T-helper 2 cell treated with Interferon-gamma antibody and Interleukin-4, amounts not matched to agents 5 μg/mL and 100 μg/mL, for 36 hours (primary cell): ENCODE measurements at regions not wholly inside any gene's neighbourhood (a gene's known extent, or its start where the extent isn't known, plus 50 kb on each side); places are given as distances from the start of the nearest gene placed in this dataset.

ENCODE experiments used
- DNase-seq: peaks from one replicate; pipeline ENCODE4 v3.0.0; 2021; ENCODE audit warnings: low spot score
- H3K27ac Mint-ChIP-seq: one replicate; pipeline ENCODE4 v1.8.0; 2021; ENCODE audit warnings: mild to moderate bottlenecking, mixed read lengths
- H3K27me3 Mint-ChIP-seq: one replicate; pipeline ENCODE4 v1.8.0; 2021; ENCODE audit warnings: low read depth, mixed read lengths
- H3K36me3 Mint-ChIP-seq: one replicate; pipeline ENCODE4 v1.8.0; 2021; ENCODE audit warnings: low read depth, mixed read lengths
- H3K4me1 Mint-ChIP-seq: one replicate; pipeline ENCODE4 v1.8.0; 2021; ENCODE audit warnings: low read depth, mixed read lengths
- H3K4me3 Mint-ChIP-seq: one replicate; pipeline ENCODE4 v1.8.0; 2022; ENCODE audit warnings: mild to moderate bottlenecking, moderate library complexity, mixed read lengths
- H3K9me3 Mint-ChIP-seq: one replicate; pipeline ENCODE4 v1.8.0; 2021; ENCODE audit warnings: mixed read lengths

GRCh38 chr15:63434576-63435186 is 53.0 kb upstream of the CA12 start:
- no peak for DNase-seq
- no peak overlapping the region for H3K27ac Mint-ChIP-seq
- H3K4me3 Mint-ChIP-seq = no peak overlapping the region
- H3K27me3 Mint-ChIP-seq = no peaks in the 10 kb centered on the region
- peaks cover 19% of the 10 kb centered on the region for H3K4me1 Mint-ChIP-seq
- H3K9me3 Mint-ChIP-seq = no peaks in the 10 kb centered on the region
- H3K36me3 Mint-ChIP-seq = no peaks in the 10 kb centered on the region

DNA sequence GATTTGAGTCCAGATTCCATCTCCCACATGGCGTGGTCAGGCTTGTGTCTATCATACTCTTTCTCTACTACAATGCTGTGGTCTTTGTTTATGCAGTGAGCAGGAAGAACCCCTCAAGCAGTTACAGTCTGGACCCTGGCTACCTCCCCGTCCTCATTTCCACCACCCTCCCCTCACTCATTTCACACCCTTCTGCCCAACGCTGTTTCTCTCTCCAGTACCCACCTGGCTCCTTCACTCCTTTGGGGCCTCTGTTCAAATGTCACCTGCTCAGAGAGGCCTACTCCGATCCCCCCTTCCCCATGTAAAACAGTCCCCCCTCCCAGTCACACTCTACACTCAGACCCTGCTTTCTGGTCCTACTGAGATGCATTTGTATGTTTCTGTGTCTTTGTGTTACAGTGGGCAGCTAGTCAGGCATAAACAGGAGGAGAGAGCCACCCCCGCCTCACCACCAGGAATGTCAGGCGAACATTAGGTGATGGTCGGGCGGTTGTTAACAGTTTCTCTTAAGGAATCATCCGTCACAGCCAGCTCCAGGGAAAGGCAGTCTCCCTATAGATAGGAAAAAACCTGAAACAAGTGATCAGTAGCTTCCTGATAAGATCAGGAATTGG is 53.7 kb upstream of the CA12 start:
- no peak for DNase-seq
- H3K27me3 Mint-ChIP-seq = no peaks in the 10 kb centered on the region
- H3K36me3 Mint-ChIP-seq = no peaks in the 10 kb centered on the region
- no peaks in the 10 kb centered on the region for H3K9me3 Mint-ChIP-seq
- no peak overlapping the region for H3K4me3 Mint-ChIP-seq
- H3K27ac Mint-ChIP-seq = no peak overlapping the region
- peaks cover 25% of the 10 kb centered on the region for H3K4me1 Mint-ChIP-seq

GRCh38 chr15:63436341-63436740 is 54.7 kb upstream of the CA12 start:
- DNase-seq = no peak
- peaks cover 35% of the 10 kb centered on the region for H3K4me1 Mint-ChIP-seq
- H3K36me3 Mint-ChIP-seq = no peaks in the 10 kb centered on the region
- no peaks in the 10 kb centered on the region for H3K9me3 Mint-ChIP-seq
- H3K4me3 Mint-ChIP-seq = peak overlapping the region; percentile 67
- H3K27me3 Mint-ChIP-seq = no peaks in the 10 kb centered on the region
- H3K27ac Mint-ChIP-seq = peak overlapping the region; percentile 78

- Mint-ChIP-seq H3K4me3 (peak overlapping the region; percentile 67), H3K9me3 (no peaks in the 10 kb centered on the region), H3K27ac (peak overlapping the region; percentile 78), H3K27me3 (no peaks in the 10 kb centered on the region), H3K36me3 (no peaks in the 10 kb centered on the region), H3K4me1 (peaks cover 37% of the 10 kb centered on the region)
- DNase-seq = peak; percentile 52
These were observed 55.3 kb upstream of the CA12 start for GRCh38 chr15:63436872-63437375.

DNA sequence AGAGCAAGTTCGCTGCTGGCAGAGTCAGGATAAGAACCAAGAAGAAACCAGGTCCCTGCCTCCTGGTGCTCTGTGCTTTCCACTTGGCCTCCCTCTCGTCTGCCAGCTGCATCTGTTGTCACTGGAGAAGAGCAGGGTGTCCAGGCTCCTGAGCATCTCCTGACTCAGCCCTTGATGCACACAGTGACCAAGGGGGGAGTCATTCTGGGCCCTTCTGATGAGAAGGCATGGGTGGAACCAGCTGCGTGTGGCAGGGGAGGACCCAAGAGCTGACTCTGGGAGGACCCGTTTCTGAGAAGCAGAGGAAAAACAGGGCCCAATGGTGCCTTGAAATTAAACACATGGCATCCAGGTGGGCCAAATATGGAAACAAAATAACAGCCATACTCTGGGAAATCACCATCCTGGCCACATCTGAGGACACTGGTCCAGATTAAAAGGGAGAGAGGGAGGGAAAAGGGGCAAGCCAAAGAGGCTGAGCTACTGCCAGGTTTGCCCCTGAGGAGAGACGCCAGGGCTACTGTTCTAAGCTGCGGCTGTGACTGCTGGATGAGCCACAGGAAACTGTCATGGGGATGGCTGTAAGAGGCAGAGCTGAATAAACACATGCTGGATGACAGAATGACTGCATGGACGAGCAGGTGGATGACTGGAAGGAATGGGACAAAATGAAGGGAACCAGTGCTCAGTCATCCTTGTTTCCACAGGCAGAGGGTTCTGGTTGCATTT is 58.1 kb upstream of the CA12 start:
- peaks cover 37% of the 10 kb centered on the region for H3K4me1 Mint-ChIP-seq
- H3K27me3 Mint-ChIP-seq = peaks cover 9% of the 10 kb centered on the region
- H3K4me3 Mint-ChIP-seq = no peak overlapping the region
- no peaks in the 10 kb centered on the region for H3K36me3 Mint-ChIP-seq
- no peaks in the 10 kb centered on the region for H3K9me3 Mint-ChIP-seq
- DNase-seq = no peak
- no peak overlapping the region for H3K27ac Mint-ChIP-seq

DNA sequence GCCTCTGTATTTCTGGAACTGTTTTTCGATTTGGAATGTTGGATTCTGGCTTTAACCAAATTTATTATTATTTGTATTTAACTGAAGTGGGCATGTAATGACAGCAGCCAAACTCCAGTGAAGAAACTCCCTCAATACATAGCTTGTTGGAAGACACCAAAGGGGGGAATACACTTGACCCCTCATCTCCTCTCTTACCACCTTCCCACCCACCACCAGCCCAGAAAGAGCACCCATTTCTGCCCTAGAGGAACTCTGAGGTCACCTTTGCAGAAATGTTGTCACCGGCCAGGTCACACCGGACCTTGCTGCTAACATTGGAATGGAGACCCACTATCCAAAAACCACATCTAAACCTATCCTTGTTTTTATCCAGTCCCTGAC is 58.6 kb upstream of the CA12 start:
- Mint-ChIP-seq H3K4me3 (peak overlapping the region; percentile 58), H3K27me3 (peaks cover 9% of the 10 kb centered on the region), H3K9me3 (no peaks in the 10 kb centered on the region), H3K36me3 (no peaks in the 10 kb centered on the region), H3K27ac (no peak overlapping the region), H3K4me1 (peaks cover 37% of the 10 kb centered on the region)
- DNase-seq = no peak

DNA sequence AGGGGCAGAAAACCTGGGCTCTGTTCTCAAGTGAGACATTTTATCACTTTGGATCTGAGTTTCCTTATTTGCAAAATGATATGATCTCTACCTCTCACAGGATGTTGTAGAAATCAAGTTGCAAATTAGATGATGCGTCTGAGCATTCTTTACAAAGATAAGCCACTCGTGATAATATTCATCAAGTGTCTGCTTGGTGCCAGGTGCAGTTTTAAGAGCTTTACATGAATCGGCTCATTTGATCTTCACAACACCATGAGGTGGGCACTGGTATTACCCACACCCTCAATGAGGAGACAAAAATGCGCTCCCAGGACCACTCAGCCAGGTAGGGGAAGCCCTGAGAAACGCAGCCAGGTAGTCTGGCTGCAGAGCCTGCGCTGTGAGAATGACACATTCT is 59.1 kb upstream of the CA12 start:
- Mint-ChIP-seq H3K4me1 (peaks cover 36% of the 10 kb centered on the region), H3K27ac (no peak overlapping the region), H3K36me3 (no peaks in the 10 kb centered on the region), H3K27me3 (peaks cover 9% of the 10 kb centered on the region), H3K4me3 (peak overlapping the region; percentile 58), H3K9me3 (no peaks in the 10 kb centered on the region)
- DNase-seq = no peak

DNA sequence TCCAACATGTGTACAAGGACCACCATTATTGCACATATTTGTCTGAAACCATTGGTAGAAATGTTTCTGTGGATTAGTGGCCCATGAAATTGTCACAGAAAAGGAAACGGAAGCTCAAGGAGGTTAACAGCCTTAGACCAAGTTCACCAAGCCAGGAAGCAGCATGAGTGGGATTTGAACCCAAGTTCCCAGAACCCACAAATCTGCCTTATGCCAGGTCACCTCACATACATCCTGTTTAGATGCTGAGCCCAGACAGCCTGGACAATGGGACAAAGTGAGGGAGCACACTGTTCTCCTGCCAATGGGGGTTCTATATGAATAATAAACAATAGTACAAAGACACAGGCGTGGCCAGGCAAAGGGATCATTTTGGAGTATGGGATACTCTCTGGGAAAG is 59.6 kb upstream of the CA12 start:
- H3K4me1 Mint-ChIP-seq = peaks cover 35% of the 10 kb centered on the region
- H3K27ac Mint-ChIP-seq = no peak overlapping the region
- H3K4me3 Mint-ChIP-seq = peak overlapping the region; percentile 58
- DNase-seq = no peak
- no peaks in the 10 kb centered on the region for H3K36me3 Mint-ChIP-seq
- H3K27me3 Mint-ChIP-seq = peaks cover 10% of the 10 kb centered on the region
- H3K9me3 Mint-ChIP-seq = no peaks in the 10 kb centered on the region

- no peak overlapping the region for H3K4me3 Mint-ChIP-seq
- H3K4me1 Mint-ChIP-seq = peaks cover 31% of the 10 kb centered on the region
- H3K27me3 Mint-ChIP-seq = peaks cover 13% of the 10 kb centered on the region
- DNase-seq = no peak
- H3K9me3 Mint-ChIP-seq = no peaks in the 10 kb centered on the region
- H3K36me3 Mint-ChIP-seq = no peaks in the 10 kb centered on the region
- no peak overlapping the region for H3K27ac Mint-ChIP-seq
These were observed 60.4 kb upstream of the CA12 start for GRCh38 chr15:63442080-63442479.

DNA sequence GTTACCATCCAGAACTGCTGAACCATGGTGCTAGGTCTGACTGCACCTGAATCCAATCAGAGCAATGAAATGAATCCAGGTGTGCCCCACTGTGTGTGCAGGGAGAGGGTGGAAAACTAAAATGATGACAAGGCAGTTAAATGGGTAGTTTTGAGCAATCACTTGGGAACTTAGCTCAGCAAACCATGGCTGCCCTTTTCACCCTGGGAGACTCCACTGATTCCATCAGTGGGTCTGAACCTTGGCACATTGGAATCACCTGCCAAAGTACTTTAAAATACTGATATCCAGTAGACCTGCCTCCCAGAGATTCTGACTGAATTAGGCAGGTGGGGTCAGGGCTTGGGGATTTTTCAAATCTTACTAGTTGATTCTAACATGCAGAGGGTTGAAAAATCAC is 59.8 kb upstream of the USP3 start:
- H3K9me3 Mint-ChIP-seq = no peaks in the 10 kb centered on the region
- DNase-seq = no peak
- no peak overlapping the region for H3K4me3 Mint-ChIP-seq
- peaks cover 15% of the 10 kb centered on the region for H3K27me3 Mint-ChIP-seq
- H3K4me1 Mint-ChIP-seq = peaks cover 23% of the 10 kb centered on the region
- H3K36me3 Mint-ChIP-seq = no peaks in the 10 kb centered on the region
- H3K27ac Mint-ChIP-seq = no peak overlapping the region

DNA sequence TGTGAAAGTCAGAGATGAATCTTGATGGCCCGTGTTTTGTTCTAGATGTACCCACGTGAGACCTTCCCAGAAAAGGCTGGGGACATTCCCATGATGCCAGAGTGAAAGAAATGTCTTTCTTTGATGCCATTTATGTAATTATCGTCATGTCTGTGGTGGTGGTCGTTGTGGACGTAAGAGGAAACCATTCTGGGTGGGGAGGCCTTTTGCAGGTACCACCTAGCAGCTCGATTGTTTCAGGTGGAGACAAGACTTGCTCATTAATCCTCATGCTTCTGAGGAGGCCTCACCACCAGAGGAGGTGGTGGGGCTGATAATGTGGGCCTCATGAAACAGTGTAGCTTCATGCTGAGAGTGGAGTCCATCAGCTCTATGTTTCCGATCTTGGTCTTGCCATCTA is 58.1 kb upstream of the USP3 start:
- no peak for DNase-seq
- H3K36me3 Mint-ChIP-seq = no peaks in the 10 kb centered on the region
- H3K9me3 Mint-ChIP-seq = no peaks in the 10 kb centered on the region
- H3K27ac Mint-ChIP-seq = no peak overlapping the region
- no peak overlapping the region for H3K4me3 Mint-ChIP-seq
- peaks cover 7% of the 10 kb centered on the region for H3K4me1 Mint-ChIP-seq
- H3K27me3 Mint-ChIP-seq = peaks cover 15% of the 10 kb centered on the region

GRCh38 chr15:63447017-63447676 is 57.2 kb upstream of the USP3 start:
- Mint-ChIP-seq H3K27me3 (peaks cover 15% of the 10 kb centered on the region), H3K27ac (no peak overlapping the region), H3K9me3 (no peaks in the 10 kb centered on the region), H3K4me3 (no peak overlapping the region), H3K4me1 (peaks cover 4% of the 10 kb centered on the region), H3K36me3 (no peaks in the 10 kb centered on the region)
- no peak for DNase-seq

GRCh38 chr15:63448266-63448665 is 56.1 kb upstream of the USP3 start:
- H3K27ac Mint-ChIP-seq = no peak overlapping the region

More at GRCh38 chr15:63448266-63448665, 56.1 kb upstream of the USP3 start:
- no peak overlapping the region for H3K4me3 Mint-ChIP-seq
- H3K9me3 Mint-ChIP-seq = no peaks in the 10 kb centered on the region
- no peak for DNase-seq
- peaks cover 12% of the 10 kb centered on the region for H3K27me3 Mint-ChIP-seq
- peaks cover 7% of the 10 kb centered on the region for H3K4me1 Mint-ChIP-seq
- no peaks in the 10 kb centered on the region for H3K36me3 Mint-ChIP-seq
